TTC549 (cell line): ENCODE measurements at regions not wholly inside any gene's neighbourhood (a gene's known extent, or its start where the extent isn't known, plus 50 kb on each side); places are given as distances from the start of the nearest gene placed in this dataset.
"Not testable (repeated sequence)": the region's sequence is repeated elsewhere in the genome, so short reads cannot be mapped to it uniquely, and the experiment has no call there.

ENCODE experiments used
- FAIRE-seq: peaks from 2 replicates; lab custom pipeline; 2012; peaks lifted over from hg19 to GRCh38; lab: Jason Lieb, UNC

DNA sequence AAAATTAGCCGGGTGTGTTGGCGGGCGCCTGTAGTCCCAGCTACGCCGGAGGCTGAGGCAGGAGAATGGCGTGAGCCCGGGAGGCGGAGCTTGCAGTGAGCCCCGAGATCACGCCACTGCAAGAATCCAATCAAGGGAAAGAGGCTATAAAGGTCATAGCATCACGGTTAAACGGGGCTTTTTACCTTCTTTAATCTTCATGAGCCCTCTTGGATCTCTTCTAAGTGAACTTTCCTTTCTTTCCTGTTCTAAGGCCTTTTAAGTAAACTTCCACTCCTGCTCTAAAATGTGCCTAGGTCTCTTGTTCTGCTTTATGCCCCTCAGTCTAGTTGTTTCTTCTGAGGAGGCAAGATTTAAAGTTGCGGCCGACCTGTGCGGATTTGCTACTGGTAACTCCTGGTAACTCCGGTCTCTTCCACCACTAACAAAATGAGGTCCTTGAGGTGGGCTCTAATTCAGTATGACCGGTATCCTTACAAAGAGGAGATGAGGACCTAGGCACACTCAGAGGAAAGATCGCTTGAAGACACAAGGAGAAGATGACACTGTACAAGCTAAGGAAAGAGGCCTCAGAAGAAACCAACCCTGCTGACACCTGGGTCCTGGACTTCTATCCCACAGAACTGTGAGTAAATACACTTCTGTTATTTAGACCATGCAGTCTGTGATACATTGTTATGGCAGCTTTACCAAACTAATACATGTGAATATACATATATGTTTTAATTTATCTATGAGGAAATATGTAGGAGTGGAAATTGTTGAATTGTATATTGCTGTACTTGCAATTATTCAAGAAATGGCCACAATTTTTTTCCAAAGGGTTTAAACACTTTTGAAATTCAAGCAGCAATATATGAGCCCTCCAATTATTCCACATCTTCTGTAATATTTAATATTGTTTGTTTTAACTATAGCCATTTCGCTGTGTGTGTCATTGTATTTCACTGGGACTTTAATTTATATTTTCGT, 331.5 kb upstream of the CNTNAP2 start:
- FAIRE-seq = no peak

DNA sequence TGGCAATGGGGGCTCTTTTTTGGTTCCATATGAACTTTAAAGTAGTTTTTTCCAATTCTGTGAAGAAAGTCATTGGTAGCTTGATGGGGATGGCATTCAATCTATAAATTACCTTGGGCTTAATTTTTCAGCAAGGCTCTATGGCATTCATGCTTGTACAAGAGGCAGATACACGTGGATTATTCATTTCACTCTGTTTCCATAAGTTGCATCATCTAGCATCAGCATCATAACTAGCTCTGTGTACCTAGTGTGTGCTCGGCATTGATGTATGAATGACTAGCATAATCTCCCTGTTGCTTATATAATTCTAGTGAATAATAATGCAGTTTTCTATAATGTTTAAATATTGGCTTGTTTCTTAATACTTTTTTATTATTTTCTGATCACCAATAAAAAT, 335.2 kb upstream of the CNTNAP2 start:
- FAIRE-seq = not testable (repeated sequence)

DNA sequence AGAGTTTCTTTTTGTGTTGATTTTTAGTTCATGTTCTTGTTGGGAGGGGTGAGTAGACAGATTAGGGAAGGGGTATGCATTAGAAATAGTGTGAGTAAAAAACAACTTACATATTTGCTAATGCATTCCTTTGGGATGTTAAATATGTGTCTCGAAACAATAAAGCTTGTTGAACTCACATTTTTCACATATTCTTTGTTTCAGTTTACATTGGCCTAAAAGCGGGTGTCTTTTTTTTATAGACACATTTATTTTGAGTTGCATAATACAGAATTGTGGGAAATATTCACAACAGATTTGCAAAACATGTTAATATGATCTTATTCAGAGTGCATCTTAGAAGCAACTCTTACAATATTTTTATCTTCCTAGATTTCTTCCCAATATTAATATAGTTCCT, 337.5 kb upstream of the CNTNAP2 start:
- no peak for FAIRE-seq

DNA sequence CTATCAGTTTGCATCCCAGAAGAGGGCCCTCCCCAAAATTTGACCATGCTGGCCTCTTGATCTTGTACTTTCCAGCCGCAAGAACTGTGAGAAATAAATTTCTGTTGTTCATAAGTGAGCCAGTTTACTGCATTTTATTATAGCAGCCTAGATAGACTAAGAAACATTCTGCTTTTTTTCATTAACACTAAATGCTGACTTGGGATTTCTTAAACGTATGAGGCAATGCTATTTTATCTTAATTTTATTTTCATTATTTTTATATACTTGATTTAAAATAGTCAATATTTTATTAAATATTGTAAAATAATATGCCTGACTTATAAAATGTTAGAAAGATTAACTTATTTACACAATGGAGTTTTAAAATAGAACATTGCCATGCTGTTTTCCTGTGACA, 341.8 kb upstream of the CNTNAP2 start:
- no peak for FAIRE-seq

DNA sequence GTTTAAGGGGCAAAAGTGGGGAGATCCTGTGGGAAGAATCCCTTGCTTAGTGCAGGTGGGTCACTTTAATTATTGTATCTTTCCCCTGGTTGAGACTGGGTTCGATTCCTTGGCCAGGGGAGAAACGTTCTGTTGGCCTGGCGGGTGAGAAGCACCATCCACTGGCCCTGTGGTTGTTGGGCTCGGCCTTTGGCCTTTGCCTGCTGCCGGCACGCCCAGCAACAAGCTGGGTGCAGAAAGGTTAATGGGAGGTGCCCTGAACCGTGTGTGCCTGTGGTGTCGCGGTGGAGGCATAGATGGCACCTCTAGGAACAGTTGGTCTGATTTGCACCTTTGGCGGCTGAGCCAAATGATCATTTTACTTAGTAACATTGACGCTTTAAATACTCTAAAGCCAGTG, 363.6 kb upstream of the CNTNAP2 start:
- FAIRE-seq = no peak

DNA sequence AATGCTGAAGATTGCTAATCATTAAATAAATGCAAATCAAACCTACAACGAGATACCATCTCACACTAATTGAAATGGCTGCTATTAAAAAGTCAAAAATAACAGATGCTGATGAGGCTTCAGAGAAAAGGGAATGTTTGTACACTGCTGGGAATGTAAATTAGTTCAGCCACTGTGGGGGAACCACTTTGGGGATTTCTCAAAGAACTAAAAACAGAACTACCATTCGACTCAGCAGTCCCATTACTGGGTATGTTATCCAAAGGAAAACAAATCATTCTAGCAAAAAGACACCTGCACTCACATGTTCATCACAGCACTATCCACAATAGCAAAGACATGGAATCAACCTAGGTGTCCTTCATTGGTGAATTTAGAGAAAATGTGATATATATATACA, 379.0 kb upstream of the CNTNAP2 start:
- FAIRE-seq = no peak

DNA sequence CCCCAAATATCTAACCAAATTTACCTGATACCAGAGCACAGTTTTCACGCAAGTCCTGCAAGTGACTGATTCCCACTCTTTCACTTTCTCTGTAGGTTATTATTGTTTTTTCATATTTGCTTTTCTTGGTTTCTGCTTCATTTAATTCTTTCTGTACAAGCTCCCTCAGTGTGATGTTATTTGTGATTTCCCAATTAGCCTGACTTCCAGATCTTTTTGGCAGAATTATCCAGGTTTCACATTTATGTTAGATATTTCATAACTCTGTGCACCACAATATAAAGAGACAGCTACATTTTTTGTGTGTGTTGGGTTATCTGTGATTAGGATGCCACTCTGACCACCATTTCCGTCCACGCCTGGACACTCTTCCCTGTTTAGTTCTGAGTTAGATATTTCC, 381.5 kb upstream of the CNTNAP2 start:
- no peak for FAIRE-seq

DNA sequence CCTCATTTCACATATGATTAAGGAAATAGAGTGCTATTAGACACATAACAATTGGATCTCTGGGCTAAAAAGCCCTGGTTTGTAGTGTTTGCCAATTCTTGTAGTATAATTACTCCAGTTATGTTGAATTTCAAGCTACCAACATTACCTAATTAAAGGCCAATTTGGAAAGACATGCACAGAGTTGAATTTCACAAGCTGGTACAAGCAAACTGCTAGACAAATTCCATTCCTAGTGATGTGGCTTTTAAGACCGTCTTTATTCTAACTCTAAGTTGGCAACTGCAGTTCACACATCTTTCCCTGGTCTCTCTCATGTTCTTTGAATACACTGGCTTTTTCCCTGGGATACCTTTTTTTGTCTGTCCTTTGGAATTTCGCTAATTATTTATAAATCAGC, 384.1 kb upstream of the CNTNAP2 start:
- no peak for FAIRE-seq

DNA sequence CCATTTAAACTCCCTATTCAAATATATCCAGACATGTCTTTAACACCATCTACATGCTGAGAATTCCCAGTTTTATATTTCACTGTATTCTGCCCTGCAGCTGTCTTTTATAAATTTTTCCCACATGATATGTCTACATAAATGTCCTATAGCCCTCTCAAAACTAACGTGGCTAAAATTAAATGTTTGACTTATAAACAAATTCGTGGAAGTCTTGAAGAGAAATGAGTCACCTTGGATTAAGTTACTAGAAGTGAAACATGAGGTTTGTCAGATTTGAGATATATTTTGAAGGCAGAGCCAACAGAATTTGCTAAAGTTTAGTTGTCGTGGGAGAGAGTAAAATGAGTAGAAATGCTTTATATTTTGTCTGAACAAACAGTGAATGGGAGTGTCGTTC, 386.9 kb upstream of the CNTNAP2 start:
- FAIRE-seq = no peak

DNA sequence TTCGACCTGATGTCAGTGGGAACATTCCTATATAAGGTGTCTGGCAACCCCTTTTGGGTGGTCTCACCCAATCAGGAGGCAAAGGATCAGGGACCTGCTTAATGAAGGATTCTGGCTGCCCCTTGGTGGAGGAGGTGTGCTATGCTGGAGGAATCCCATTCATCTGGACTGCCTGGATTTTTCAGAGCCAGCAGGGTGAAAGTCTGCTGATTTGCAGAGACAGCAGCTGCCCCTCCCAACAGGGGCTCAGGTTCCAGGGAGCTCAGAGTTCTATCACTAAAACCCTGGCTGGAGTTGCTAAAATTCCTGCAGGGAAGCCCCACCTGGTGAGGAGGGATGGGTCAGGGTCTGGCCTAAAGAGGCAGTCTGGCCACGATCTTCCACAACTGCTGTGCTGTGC, 398.5 kb upstream of the CNTNAP2 start:
- FAIRE-seq = no peak

DNA sequence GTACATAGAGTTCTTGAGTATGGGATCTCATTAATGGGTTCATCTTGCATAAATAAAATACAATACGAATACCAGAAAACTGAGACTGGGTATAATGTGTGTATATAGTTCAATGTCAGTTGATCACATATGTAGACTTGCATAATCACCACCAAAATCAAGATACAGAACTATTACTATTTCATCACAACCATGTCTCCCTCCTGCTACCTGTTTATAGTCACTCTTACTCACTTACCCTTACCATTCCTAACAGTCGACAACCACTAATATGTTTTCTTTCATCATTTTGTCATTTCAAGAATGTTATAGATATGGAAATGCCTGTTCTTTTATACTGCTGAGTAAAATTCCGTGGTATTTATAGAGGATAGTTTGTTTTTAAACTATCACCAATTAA, 416.1 kb upstream of the CNTNAP2 start:
- no peak for FAIRE-seq

DNA sequence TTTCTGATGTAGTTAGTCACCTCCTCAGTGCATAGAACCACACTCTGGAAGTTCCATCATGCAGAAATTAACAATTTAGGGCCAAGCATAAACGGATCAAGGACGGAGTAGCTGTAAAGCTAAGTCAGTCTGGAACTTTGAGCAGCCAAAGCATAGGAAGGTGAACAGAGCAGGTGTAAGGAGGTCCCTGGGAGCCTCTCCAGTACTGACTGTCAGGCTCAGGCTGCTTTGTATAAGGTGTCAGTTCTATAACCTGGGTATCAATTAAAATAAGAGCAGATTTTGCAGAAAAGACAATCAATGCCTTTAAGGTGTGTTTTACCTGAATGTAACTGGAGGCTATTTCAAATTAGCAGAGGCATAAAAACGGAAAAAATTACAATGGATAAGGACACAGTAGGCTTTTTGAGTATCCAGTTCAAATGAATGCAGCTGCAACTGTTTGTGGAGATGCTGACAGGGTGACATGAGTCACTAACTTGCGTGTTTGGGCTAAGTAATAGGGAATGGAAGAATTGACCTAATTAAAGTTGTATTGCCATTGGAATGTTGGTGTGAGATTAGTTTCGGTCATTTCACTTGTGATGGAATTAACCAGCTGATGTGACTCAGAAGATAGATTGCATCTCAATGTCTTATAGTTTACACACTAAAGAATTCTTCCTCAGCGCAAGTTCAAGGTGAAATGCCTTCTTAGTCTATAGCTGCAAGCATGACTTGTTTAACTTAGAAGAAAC, 417.9 kb upstream of the CNTNAP2 start:
- FAIRE-seq = no peak

DNA sequence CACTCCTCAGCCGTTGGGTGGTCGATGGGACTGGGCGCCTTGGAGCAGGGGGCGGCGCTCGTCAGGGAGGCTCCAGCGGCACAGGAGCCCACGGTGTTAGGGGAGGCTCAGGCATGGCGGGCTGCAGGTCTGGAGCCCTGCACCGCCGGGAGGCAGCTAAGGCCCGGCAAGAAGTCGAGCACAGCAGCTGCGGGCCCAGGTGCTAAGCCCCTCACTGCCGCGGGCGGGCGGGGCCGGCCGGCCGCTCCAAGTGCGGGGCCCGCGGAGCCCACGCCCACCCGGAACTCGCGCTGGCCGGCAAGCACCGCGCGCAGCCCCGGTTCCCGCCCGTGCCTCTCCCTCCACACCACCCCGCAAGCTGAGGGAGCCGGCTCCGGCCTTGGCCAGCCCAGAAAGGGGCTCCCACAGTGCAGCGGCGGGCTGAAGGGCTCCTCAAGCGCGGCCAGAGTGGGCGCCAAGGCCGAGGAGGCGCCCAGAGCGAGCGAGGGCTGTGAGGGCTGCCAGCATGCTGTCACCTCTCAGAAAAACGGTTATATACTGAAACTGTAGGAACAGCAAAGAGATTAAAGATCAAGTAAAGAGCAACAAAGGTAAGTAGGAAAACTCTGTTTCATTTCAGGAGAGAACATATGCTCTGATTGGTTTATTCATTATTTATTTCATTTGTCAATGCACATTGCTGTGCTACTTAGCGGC, 419.0 kb upstream of the CNTNAP2 start:
- not testable (repeated sequence) for FAIRE-seq

DNA sequence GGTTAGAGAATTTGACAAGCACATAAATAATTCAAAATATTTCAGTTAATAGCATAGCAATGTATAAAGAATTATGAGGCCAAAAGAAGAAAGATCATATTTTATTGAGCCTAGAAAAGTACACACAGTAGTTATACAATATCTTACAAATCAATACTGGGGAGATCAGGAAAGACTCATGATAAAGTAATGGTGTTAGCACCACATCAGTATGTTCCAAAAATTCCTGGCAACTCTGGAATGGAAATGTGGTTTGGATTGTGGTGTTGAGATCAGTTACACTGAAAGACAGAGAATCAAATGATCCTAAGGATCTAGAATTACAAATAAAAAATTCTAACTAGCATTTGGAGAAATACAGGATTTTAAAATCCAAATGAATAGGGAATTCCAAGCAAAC, 420.5 kb upstream of the CNTNAP2 start:
- no peak for FAIRE-seq

DNA sequence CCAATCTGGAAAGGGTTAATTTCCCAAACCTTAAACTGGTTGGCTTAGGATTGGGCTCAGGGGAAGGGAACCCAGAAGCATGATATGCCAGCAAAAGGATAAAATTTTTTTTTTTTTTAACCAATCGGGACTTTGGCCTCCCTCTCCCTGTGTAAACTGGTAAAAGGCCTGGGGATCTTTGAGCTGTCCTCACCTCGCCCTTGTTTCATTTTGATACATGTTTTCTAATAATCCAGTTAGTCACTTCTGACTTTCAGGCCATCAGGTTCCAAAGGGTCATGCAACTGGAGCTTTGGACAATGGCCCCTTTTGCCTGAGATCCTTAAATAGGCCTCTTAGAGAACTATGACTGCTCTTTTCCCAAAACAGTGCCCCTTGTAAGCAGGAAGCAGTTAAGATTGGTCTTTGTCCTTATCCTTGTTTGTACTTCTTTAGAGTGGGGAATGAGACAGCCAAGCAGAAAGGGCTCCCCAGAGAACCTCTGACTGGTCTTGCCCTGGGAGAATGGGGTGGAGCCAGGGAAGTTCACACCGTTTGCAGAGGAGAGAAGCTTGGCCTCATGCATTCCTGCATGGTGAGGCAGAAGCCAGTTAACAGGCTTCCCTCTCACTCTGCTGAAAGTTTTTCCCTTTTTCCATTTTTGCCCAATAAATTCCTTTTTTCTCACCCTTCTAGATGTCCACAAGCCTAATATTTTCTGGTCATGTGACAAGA, 424.2 kb upstream of the CNTNAP2 start:
- FAIRE-seq = no peak

DNA sequence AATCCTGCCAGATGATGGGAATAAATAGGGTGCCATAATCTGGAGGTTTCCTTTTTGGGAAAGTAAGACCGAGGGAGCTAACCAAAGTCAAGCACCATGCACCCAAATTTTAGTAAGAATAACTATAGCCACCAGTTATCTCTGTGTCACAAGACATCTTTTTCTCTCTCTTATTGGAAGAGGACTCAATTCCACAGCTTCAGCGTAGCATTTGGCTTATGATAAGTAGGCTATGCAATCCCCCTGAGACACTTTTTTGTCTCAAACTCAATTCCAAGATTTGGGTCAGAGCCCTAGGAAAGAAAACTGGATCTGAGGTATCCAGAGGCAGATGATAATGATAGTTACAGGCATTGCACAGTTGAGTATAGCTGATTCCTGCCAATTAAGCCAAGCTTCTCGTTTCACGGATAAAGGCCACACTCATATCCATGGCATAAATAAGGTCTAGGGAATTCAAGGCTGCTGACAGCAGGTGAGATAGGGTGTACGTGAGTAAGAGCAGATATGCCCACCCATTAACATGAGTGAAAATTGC, 425.2 kb upstream of the CNTNAP2 start:
- no peak for FAIRE-seq

DNA sequence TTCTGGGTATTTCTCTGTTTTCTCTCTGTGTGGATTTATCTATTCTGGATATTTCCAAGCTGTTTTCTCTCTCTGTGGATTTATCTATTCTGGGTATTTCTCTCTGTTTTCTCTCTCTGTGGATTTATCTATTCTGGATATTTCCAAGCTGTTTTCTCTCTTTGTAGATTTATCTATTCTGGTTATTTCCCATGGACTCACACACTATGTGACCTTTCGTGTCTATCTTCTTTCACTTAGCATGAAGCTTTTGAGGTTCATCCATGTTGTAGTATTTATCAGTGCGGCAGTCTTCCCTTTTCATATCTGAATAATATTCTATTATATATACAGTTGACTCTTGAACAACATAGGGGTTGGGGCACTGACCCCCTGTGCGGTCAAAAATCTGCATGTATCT, 435.0 kb upstream of the CNTNAP2 start:
- FAIRE-seq = no peak

DNA sequence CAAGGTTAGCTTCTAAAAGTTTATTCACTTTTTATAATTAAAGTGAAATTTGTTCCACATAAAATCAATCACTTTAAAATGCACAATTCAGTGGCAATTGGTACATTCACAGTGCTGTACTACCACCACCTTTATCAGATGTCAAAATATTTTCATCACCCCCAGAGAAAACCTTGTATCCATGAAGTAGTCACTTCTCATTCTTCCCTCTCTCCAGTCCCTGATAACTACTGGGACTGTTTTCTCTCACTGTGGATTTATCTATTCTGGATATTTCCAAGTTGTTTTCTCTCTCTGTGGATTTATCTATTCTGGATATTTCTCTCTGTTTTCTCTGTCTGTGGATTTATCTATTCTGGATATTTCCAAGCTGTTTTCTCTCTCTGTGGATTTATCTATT, 435.4 kb upstream of the CNTNAP2 start:
- no peak for FAIRE-seq

DNA sequence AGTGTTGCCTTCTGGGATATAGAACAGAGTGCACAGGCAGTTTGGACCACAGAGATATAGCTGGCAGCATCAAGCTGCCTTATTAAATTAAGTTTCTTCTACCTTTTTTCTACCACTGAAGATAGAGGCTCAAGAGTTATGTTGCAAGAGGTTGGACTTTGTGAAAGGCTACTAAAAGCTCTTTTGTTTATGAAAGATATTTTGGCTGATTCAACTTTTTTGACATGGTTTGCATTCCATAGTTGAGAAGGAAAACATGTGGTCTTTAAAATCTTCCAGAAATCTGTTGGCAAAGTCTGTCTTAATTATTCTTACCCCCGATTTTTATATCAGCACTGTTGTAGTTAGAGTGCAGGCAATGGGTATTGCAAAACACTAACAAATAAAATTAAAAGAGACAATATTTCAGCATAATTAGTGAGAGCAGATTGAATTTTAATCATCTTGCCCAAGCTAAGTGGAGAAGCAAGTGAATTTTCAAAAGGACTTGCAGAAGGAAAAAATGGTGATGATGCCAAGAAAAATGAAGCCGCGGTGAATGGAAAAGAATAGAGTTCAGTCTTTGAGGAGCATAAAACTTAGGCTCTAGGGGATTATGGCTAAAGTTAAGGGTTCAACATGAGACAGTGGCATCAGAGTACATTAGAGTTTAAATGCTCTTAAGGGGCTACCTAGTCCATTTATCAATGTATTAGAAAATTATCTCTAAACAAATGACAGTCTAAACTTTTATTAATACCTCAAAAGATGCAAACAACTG, 450.9 kb upstream of the CNTNAP2 start:
- FAIRE-seq = no peak

DNA sequence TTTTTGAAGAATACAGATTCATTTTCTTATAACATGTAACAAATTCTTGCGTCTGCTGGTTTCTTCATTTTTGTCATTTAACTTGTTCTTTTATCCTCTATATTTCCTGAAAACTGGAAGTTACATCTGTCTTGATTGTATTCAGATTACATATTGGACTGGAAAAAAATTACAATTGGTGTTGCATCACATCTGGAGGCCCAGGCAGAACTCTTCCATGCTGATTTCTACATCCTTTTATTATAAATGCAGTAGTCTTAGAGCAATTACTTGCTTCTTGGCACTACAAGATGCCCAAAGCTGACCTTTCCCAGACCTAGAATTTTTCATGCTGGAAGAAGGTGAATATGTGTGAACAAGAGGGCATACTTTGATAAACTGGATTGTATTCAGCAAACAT, 460.9 kb upstream of the CNTNAP2 start:
- FAIRE-seq = no peak

DNA sequence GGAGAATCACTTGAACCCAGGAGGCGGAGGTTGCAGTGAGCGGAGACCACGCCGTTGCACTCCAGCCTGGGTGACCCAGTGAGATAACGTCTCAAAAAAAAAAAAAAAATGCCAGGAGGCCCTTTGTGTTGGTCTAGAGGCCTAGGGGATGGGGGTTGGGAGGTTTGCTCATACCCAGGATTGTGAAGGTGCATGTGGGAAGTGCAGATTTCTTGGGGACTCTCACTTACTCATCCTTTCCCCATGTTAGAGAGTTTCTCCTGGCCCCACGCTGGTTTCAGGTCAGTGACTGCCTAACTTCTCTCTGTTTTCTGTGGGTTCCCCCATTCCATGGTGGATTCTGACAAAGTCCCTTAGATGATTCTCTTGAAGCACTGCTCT, 471.5 kb upstream of the CNTNAP2 start:
- FAIRE-seq = no peak
